GM10266 (cell line): ENCODE measurements at regions not wholly inside any gene's neighbourhood (a gene's known extent, or its start where the extent isn't known, plus 50 kb on each side); places are given as distances from the start of the nearest gene placed in this dataset.

Experiments
- DNase-seq: peaks from one replicate; pipeline ENCODE4 v3.0.0; 2012; ENCODE audit errors: extremely low spot score
- CTCF ChIP-seq: IDR thresholded peaks from 2 replicates; pipeline ENCODE4 v1.5.1; 2012; ENCODE audit warnings: mild to moderate bottlenecking, low read depth; ENCODE audit not compliant: control insufficient read depth, insufficient read depth; ENCODE audit errors: missing control alignments

DNA sequence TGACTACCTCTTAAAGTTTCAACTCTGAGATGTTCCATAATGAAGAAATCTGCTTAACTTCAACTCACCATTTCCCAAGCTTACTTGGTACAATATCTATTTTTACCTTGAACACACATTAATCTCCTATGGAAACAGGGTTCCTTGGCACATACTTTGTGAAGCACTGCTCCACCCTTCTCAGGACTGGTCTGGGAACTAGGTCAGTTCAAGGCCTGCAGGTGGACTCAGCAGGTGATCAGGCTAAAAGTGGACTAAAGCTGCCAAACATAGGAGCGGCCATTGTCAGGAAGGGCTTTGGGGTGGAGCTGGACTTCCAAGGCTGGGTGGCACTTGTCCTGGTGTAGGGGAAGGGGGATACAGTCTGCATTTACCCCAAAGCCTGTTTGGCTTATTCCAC lies 202.3 kb downstream of the NUAK1 start:
- no peak for TF ChIP-seq CTCF
- no peak for DNase-seq

- no peak for TF ChIP-seq CTCF
- no peak for DNase-seq
Measured at GRCh38 chr12:105937009-105937408, 201.7 kb downstream of the NUAK1 start.

DNA sequence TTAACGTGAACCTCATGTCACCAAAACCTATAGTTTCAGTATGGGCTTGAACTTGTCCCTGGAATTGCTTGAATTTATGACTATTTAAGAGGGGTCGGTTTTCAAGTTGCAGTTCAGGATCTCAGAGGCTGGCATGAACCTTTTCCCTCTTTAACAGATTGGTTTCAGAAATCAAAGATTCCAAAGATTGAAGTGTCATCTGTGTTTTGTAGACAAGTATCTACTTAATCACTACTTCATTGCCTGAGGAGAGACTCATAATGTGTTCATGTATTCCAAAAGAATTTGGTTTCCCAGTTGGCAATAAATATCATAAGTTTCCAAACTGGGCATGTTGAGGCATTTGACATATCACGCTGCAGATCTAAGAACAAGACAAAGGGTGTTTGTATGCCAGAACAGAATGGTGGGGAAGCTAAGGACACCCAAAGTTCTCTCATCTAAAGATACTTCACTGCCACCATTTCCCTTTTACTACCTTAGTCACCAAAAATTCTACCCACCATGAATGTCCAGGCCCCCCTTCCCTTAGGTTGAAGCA lies 199.5 kb downstream of the NUAK1 start:
- TF ChIP-seq CTCF: no peak
- DNase-seq: no peak

- no peak for DNase-seq
- TF ChIP-seq CTCF: no peak
Measured at GRCh38 chr12:105942281-105942680, 196.5 kb downstream of the NUAK1 start.

- TF ChIP-seq CTCF: no peak
- DNase-seq: no peak
Measured at GRCh38 chr12:105943525-105943924, 195.2 kb downstream of the NUAK1 start.

GRCh38 chr12:105944628-105945027 lies 194.1 kb downstream of the NUAK1 start:
- no peak for DNase-seq
- TF ChIP-seq CTCF: no peak

DNA sequence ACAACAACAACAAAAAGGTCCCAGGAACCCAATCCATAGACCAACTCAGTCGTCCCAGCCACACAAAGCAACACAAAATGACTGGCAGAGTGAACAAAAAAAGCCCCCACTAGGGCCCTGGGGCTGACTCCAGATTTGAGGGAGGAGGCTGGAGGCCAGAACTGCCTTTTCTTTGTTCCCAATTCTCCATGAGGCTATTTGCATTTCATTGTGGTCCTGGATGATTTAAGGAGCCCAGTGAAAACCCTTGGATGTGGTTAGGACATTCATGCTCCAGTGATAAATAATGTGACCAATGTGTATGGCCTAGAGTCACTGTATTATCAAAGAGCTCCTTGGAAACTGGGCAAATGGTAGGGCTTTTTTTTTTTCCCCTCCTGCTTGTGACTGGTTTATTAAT lies 192.9 kb downstream of the NUAK1 start:
- TF ChIP-seq CTCF: no peak
- no peak for DNase-seq
